ENCODE measurements at regions not wholly inside any gene's neighbourhood (a gene's known extent, or its start where the extent isn't known, plus 50 kb on each side); places are given as distances from the start of the nearest gene placed in this dataset.
"Not testable (repeated sequence)": the region's sequence is repeated elsewhere in the genome, so short reads cannot be mapped to it uniquely, and the experiment has no call there.

GRCh38 chr4:148540622-148541326, 98.6 kb upstream of the NR3C2 start:
- Histone ChIP-seq H3K36me3 (no peaks in the 10 kb centered on the region), H3K27ac (no peak overlapping the region), H3K27me3 (no peaks in the 10 kb centered on the region), H3K4me3 (no peak overlapping the region), H3K9me3 (no peaks in the 10 kb centered on the region), H3K4me1 (ENCODE audit: insufficient read depth) (no peaks in the 10 kb centered on the region)
- 67 to 90% (median 69%) methylated on average over 4 of the region's 4 CpGs for WGBS, 3 donors
- intact Hi-C loops (cut with DNase I) = no loop called here
- DNase-seq = no peak
- TF ChIP-seq POLR2A (IDR thresholded peaks at IDR 0.05) (no peak), CTCF (IDR thresholded peaks at IDR 0.05) (no peak), EP300 (IDR thresholded peaks at IDR 0.05) (no peak)

GRCh38 chr4:148539387-148539786, 97.2 kb upstream of the NR3C2 start:
- no peak overlapping the region for H3K27ac ChIP-seq
- no peak overlapping the region for H3K4me3 ChIP-seq
- no peaks in the 10 kb centered on the region for H3K9me3 ChIP-seq
- 78 to 87% (median 83%) methylated on average over 3 of the region's 3 CpGs for WGBS, 3 donors
- H3K4me1 ChIP-seq (ENCODE audit: insufficient read depth) = no peaks in the 10 kb centered on the region
- no peaks in the 10 kb centered on the region for H3K27me3 ChIP-seq
- H3K36me3 ChIP-seq = no peaks in the 10 kb centered on the region
- no peak for DNase-seq
- intact Hi-C loops (cut with DNase I) = no loop called here
- TF ChIP-seq POLR2A (IDR thresholded peaks at IDR 0.05) = no peak
- no peak for TF ChIP-seq CTCF (IDR thresholded peaks at IDR 0.05)
- no peak for TF ChIP-seq EP300 (IDR thresholded peaks at IDR 0.05)

GRCh38 chr4:148533851-148534250, 91.6 kb upstream of the NR3C2 start:
- 88 to 98% (median 94%) methylated on average over 1 of the region's 1 CpG for WGBS, 3 donors
- intact Hi-C loops (cut with DNase I) = not testable (repeated sequence)

DNA sequence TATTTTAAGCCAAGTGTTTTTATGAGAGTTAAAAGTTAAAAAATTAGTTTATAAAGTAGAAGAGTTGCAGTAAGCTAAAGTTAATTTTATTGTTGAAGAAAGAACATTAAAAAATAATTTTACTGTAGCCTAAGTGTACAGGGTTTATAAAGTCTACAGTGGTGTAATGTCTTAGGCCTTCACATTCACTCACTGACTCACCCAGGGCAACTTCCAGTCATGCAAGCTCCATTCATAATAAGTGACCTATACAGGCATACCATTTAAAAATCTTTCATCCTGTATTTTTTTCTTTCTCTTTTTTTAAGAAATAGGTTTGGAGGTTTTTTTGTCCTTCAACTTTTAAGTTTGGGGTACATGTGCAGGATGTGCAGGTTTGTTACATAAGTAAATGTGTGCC, 87.9 kb upstream of the NR3C2 start:
- TF ChIP-seq CTCF (IDR thresholded peaks at IDR 0.05) (no peak), EP300 (IDR thresholded peaks at IDR 0.05) (no peak), POLR2A (IDR thresholded peaks at IDR 0.05) (no peak)
- no peaks in the 10 kb centered on the region for H3K27me3 ChIP-seq
- no peak overlapping the region for H3K27ac ChIP-seq
- DNase-seq = no peak
- no peaks in the 10 kb centered on the region for H3K9me3 ChIP-seq
- no peaks in the 10 kb centered on the region for H3K4me1 ChIP-seq (ENCODE audit: insufficient read depth)
- intact Hi-C loops (cut with DNase I) = no loop called here
- H3K36me3 ChIP-seq = no peaks in the 10 kb centered on the region
- no peak overlapping the region for H3K4me3 ChIP-seq

More at GRCh38 chr4:148533851-148534250, 91.6 kb upstream of the NR3C2 start:
- H3K36me3 ChIP-seq; H3K4me1 ChIP-seq (ENCODE audit: insufficient read depth); H3K4me3 ChIP-seq; H3K9me3 ChIP-seq; H3K27me3 ChIP-seq; H3K27ac ChIP-seq; DNase-seq: not testable (repeated sequence)

- Histone ChIP-seq H3K27me3 (no peaks in the 10 kb centered on the region), H3K4me3 (no peak overlapping the region), H3K36me3 (no peaks in the 10 kb centered on the region), H3K9me3 (no peaks in the 10 kb centered on the region), H3K4me1 (ENCODE audit: insufficient read depth) (no peaks in the 10 kb centered on the region), H3K27ac (no peak overlapping the region)
- no peak for DNase-seq
- no peak for TF ChIP-seq CTCF (IDR thresholded peaks at IDR 0.05)
- intact Hi-C loops (cut with DNase I) = no loop called here
Observed at GRCh38 chr4:148527571-148527970, 85.4 kb upstream of the NR3C2 start.
